Germinal center (tissue), 1 donor: ENCODE measurements at regions not wholly inside any gene's neighbourhood (a gene's known extent, or its start where the extent isn't known, plus 50 kb on each side); places are given as distances from the start of the nearest gene placed in this dataset.

Experiments
- DNase-seq: peaks from one replicate; pipeline ENCODE4 v3.0.0; 2012; ENCODE audit warnings: mixed read lengths, low spot score

GRCh38 chrX:10047631-10048030 lies 80.5 kb downstream of the CLDN34 start:
- DNase-seq = no peak

DNA sequence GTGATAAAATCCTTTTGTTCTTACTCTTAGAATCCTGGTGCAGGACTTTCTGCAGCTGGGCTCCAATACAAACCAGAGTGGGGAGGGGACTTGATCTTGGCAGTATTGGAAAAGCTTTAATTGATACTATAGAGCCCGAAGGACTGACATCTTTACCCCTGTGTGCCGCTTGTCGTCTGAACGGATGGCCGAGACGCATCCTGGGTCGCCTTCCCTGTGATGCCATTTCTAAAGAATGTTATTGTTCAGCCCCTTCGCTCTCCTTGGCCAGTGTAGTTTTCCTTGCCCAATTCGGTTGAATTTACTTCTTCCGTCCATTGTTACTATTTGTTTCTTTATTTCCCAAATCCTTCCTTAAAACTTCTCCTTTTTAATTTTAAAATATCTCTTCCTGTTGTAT lies 80.9 kb downstream of the CLDN34 start:
- DNase-seq = no peak

GRCh38 chrX:10048707-10049106 lies 81.5 kb downstream of the CLDN34 start:
- DNase-seq = no peak

DNA sequence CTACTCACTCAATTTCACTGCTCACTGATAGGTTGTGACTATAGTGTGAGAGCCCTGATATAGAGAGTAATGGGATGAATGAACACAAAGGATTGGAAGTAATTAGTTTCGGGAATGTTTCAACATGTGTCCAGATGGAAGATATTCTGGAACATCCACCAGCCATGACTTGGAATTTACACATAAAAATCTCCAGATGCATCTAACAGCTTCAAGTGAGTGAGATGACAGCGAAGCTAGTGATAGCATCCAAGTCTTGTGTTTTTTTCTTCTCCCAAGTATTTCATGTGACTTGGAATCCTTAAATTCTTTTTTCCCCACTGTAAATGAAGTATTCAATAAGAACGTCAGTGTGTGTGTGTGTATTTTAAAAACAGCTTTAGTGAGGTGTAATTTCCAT lies 82.1 kb downstream of the CLDN34 start:
- no peak for DNase-seq

GRCh38 chrX:10050481-10050880 lies 83.3 kb downstream of the CLDN34 start:
- DNase-seq = no peak

DNA sequence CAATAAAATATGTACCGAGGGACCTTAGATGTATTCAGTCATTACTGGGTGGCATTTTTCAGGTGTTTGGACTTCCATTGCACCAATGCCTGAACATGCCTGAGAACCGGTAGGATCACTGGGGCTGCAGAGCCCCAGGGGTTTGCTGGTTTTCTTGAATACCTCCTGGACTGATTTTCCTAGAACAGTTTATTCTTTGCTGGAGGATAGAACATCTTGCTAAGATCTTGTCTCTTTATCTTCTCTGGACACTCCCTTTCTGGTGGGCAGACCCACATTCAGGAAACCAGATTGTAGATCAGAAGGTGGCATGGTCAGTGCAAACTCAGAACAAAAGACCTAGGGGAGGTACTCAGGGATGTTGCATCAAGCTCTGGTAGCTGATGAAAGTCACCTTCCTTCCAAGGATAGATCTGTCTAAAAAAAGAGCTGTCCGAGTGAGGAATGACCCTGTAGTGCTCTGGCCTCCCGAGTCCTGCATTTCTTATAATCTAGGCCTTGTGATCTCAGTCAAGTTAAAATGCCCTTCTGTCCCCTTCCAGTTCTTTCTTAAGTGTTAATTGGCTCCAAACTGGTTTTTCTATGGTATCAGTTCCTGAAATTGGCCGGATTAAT lies 84.8 kb downstream of the CLDN34 start:
- DNase-seq = no peak

DNA sequence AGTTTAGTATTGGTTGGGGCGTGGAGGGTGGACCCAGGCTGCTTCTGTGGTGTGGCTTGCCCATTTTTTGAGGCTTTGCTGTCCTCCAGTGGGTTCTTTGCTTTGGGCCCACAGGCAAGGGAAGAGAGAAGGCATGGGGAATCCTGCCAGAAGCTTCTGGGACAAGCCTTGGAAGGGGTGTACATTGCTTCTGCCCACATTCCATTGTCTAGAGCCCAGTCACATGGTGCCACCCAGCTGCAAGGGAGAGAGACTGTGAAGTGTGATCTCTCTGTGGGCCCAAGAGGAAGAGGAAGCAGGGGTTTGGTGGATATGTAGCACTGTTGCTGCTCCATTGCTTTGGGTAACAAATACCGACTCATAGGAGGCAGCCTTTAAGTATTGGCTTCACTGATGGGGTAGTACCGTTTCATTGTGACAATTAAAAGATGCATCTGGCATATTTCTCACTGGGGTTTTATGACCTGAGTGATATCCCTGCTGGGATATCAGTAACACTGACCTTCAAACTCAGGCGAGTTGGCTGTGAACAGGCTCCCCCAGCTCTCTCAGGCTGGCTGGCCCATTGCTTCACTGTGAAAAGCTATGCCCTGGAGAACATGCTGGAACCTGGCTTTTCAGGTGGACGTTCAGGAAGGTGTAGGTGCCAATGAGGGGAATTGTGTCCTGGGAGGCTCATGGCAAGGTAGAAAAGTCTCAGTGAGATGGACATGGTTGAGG lies 85.9 kb downstream of the CLDN34 start:
- DNase-seq = no peak

- DNase-seq = no peak
These were observed 87.2 kb downstream of the CLDN34 start for GRCh38 chrX:10054396-10054795.

GRCh38 chrX:10055430-10055829 lies 88.3 kb downstream of the CLDN34 start:
- no peak for DNase-seq

GRCh38 chrX:10062352-10062751 lies 94.4 kb upstream of the CLCN4 start:
- DNase-seq = no peak

- no peak for DNase-seq
These were observed 93.8 kb upstream of the CLCN4 start for GRCh38 chrX:10062980-10063379.

- no peak for DNase-seq
These were observed 92.0 kb upstream of the CLCN4 start for GRCh38 chrX:10064736-10065135.

DNA sequence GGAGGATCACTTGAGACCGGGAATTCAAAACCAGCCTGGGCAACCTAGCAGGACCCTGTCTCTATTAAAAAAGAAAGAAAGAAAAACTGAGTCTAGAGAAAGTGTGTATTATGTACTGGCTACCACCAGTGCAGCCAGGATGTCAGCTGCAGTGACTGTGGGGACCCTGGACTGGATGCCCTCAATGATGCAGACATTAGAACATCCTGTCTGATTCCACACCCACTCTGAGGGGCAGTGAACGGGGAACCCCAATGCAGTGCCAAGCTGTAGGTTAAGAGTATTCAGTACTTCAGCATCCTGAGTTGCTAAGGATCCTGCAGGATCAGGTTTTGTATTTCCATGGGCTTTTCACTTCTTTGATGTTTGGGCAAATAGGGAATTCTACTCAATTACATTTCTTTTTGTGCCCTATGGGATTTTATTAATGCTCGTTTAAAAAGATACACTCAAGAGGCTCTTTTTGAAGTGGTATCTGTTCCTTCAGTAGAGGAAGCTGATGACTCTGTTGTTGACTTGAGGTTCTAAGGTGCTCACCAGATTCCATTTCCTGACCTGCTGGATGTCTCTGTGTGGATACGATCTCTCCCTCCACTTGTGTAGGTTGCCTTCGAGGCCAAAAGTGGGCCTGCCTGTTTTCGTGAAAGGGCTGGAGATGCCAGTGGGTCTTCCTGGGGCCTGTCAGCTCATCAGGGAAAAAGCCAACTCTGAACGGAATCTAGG lies 85.9 kb upstream of the CLCN4 start:
- DNase-seq = no peak

DNA sequence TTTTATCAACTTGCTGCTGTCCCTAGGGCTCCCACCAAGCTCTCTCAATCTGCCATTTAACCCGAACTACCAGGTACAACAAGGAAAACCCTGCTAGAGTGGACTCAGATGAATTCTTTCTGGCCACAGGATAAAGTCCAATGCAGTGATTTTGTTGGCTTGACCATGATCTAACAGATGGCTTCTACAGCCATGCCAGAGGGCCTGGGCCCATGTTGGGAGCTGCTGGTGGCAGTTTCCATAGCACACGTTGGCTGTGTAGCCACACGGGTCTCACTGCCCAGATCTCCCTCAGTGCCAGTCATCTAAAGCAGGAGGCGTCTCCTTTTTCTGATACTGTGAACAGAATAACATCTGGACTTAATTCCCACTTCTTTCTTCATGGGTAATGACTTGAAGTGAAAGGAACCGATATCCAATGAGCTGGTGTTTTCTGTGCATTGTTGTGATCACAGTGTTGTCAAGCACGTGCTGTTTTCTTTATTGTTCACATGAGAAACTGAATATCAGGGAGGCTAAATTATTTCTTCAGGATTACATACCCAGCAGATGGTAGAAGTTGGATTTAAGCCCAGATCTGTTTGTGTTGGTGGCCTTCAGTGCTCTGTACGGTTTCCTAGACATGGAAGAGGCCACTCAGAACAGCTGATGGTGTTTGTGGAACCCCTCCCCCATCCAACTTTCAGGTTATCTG lies 85.2 kb upstream of the CLCN4 start:
- DNase-seq = no peak

- no peak for DNase-seq
These were observed 83.8 kb upstream of the CLCN4 start for GRCh38 chrX:10072786-10073568.

- DNase-seq = no peak
These were observed 83.1 kb upstream of the CLCN4 start for GRCh38 chrX:10073671-10074070.

DNA sequence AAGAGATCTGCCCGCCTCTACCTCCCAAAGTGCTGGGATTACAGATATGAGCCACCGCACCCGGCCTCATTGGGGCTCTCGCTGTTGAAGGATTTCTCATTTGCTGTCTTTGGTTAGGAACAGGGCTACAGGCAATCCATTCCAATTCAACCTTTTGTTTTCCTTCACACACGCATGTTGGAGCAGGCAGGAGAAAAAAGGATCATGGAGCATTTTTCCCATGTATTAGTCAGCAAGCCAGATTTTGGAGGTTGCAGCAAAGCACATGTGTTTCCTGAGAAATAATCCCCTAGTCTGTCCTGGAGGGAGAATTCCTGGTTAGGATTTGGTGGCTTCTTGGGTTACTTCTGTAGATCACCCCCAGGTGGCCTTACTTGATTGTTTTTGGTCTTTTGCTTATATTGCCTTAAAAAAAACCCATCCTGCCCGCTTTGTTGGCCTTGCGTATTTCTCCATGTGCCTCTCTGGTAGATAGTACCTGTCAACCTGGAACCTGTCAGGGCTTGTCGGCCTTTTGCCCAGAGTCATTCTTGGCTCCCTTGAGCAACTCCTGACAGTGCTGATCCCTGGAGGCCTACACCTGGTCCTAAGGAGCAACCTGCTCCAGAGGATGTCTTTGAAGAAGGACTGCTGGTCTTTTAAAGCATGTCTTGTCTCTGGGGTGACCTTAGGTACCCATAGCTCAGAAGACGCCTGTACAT lies 82.4 kb upstream of the CLCN4 start:
- no peak for DNase-seq

DNA sequence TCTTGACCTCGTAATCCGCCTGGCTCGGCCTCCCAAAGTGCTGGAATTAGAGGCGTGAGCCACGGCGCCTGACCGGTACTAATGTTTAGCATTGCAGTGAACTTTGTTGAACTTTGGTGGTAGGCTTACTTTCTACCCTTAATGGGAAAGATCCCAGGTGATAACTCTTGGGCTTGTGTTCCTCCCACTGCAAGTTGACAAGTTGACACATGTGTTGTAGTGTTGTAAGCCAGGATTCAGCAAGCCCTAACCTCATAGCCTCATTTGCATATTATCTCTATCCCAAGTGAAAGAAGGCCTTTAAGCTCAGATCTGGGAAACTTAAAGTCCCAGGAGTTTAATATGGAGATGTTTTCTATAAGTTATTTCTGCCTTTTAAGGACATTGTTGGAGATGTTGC lies 80.0 kb upstream of the CLCN4 start:
- DNase-seq = no peak

DNA sequence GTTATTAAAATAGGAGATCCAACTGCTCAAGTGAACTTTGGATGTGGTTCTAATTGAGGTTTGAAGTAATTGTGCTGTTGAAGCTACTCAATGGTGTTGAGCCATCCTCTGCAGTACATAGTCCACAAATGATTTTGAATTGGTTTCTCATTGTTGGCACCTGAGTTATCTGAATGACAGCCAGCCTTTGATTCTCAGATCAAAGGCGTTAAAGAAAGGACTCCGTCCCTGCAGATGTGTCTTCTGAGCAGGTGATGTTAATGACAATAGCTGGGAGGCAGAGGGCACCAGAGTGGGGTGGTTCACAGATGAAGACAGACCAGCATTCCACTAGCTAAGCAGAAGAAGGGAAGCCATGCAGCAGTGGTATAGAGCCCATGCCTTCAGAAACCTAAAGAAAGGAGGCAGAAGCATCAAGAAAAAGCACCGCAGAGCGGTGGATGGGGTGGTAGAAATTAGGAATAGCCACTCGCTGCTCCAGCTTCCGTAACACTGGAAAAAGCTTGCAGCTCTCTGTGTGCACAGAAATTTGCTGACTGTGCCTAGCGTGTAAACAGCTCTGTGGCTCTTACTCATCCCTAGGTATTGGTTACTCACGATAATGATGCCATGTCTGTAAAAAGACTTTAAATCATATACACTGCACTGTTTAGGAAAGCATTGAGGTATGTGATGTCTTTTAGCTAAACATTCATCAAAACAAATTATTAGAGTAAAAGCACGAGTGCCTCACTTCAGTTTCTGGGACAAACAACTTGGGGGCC lies 79.2 kb upstream of the CLCN4 start:
- no peak for DNase-seq

DNA sequence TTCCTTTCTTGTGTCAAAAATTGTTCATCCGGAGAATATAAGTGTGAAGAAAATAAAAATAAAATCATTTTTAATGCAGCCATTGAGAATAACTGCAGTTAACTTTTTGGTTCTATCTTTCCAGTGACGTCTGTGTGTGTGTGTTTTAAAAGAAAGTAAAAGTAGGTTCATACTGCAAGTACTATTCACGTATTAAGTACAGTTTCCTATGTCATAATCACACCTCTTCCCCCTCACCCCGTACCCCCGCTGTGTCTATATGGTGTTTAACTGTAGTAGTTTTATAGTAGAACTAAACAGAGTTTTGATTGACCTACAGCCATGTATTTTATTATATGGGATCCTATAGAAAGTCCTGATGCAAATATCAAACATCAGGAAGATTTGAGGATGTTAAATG lies 78.5 kb upstream of the CLCN4 start:
- DNase-seq = no peak

DNA sequence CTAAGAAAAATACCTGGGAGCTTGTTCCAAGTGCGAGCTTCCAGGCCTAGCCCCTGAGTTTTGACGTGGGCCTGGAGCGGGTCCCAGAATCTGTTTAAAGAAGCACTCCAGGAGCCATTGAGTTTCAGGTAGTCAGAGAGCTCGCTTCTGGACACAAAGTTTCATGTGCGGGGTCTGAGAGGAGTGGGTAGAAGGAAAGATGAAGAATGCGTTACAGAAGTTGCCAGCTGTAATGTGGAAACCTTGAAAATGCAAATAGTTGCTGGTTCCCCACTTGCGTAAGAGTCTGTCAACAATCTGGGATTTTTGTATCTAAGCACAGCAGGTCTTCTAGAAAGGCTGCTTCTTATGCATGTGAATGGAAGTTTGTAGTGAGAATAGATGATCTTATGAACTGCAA lies 77.5 kb upstream of the CLCN4 start:
- no peak for DNase-seq
